ENCODE measurements at regions not wholly inside any gene's neighbourhood (a gene's known extent, or its start where the extent isn't known, plus 50 kb on each side); places are given as distances from the start of the nearest gene placed in this dataset.

- TF ChIP-seq CTCF (conservative IDR thresholded peaks at IDR 0.05; ENCODE audit: low read length) (no peak), EZH2phosphoT487 (IDR thresholded peaks at IDR 0.05; ENCODE audit: borderline replicate concordance, low read depth, low read length) (no peak)
Measured at GRCh38 chr9:26054600-26055520, 376.6 kb upstream of the TUSC1 start.

Measured in OCI-LY7 (cell line).